GM18909 (cell line): ENCODE measurements at regions not wholly inside any gene's neighbourhood (a gene's known extent, or its start where the extent isn't known, plus 50 kb on each side); places are given as distances from the start of the nearest gene placed in this dataset.
"Not testable (repeated sequence)": the region's sequence is repeated elsewhere in the genome, so short reads cannot be mapped to it uniquely, and the experiment has no call there.

Experiments used
- ATAC-seq: cut with Tn5 transposase; IDR thresholded peaks from one replicate; pipeline ENCODE4 v1.9.1; 2021; ENCODE audit warnings: mild to moderate bottlenecking; ENCODE audit not compliant: unreplicated experiment, poor library complexity

- no peak for ATAC-seq
These were observed 87.1 kb downstream of the RTP5 start for GRCh38 chr2:241956521-241957110.

GRCh38 chr2:241957276-241957675, 87.7 kb downstream of the RTP5 start:
- ATAC-seq, result no peak

GRCh38 chr2:241958818-241959545, 89.5 kb downstream of the RTP5 start:
- ATAC-seq, result no peak

GRCh38 chr2:241959751-241960269, 90.3 kb downstream of the RTP5 start:
- no peak for ATAC-seq

GRCh38 chr2:241961454-241961853, 91.9 kb downstream of the RTP5 start:
- ATAC-seq, result no peak

- ATAC-seq, result no peak
These were observed 94.6 kb downstream of the RTP5 start for GRCh38 chr2:241964133-241964532.

- ATAC-seq, result peak; percentile 84
These were observed 96.4 kb downstream of the RTP5 start for GRCh38 chr2:241965931-241966412.

- ATAC-seq, result no peak
These were observed 97.3 kb downstream of the RTP5 start for GRCh38 chr2:241966647-241967466.

GRCh38 chr2:241967467-241968144, 98.1 kb downstream of the RTP5 start:
- ATAC-seq, result no peak

- ATAC-seq, result no peak
These were observed 98.9 kb downstream of the RTP5 start for GRCh38 chr2:241968417-241968816.

- ATAC-seq, result not testable (repeated sequence)
These were observed 99.7 kb downstream of the RTP5 start for GRCh38 chr2:241969182-241969581.

GRCh38 chr2:241970716-241971115, 101.2 kb downstream of the RTP5 start:
- ATAC-seq, result no peak

- ATAC-seq, result no peak
These were observed 104.6 kb downstream of the RTP5 start for GRCh38 chr2:241974096-241974495.

- no peak for ATAC-seq
These were observed 105.5 kb downstream of the RTP5 start for GRCh38 chr2:241974851-241975592.

GRCh38 chr2:241975593-241976284, 106.2 kb downstream of the RTP5 start:
- no peak for ATAC-seq

GRCh38 chr2:241976296-241976695, 106.8 kb downstream of the RTP5 start:
- ATAC-seq, result no peak

- ATAC-seq, result no peak
These were observed 108.2 kb downstream of the RTP5 start for GRCh38 chr2:241977557-241978300.

- ATAC-seq, result no peak
These were observed 109.1 kb downstream of the RTP5 start for GRCh38 chr2:241978670-241979069.
